SW 1271 (cell line): ENCODE measurements at regions not wholly inside any gene's neighbourhood (a gene's known extent, or its start where the extent isn't known, plus 50 kb on each side); places are given as distances from the start of the nearest gene placed in this dataset.
"Not testable (repeated sequence)": the region's sequence is repeated elsewhere in the genome, so short reads cannot be mapped to it uniquely, and the experiment has no call there.

Source experiments
- DNase-seq, 2 experiments: peaks; one replicate each; lab custom pipeline; 2025; lab: John Stamatoyannopoulos, UW

- no peak for DNase-seq
These were observed 377.5 kb downstream of the HLX start for GRCh38 chr1:221256773-221257172.

- DNase-seq: not testable (repeated sequence)
These were observed 378.3 kb downstream of the HLX start for GRCh38 chr1:221257548-221257947.

- not testable (repeated sequence) for DNase-seq
These were observed 383.4 kb downstream of the HLX start for GRCh38 chr1:221262677-221263076.

- peak in 1 of 2 experiments; percentile 27 for DNase-seq
These were observed 384.9 kb downstream of the HLX start for GRCh38 chr1:221263831-221264767.

- no peak for DNase-seq
These were observed 385.6 kb downstream of the HLX start for GRCh38 chr1:221264848-221265247.

- no peak for DNase-seq
These were observed 389.1 kb downstream of the HLX start for GRCh38 chr1:221268295-221268694.

- no peak for DNase-seq
These were observed 392.5 kb downstream of the HLX start for GRCh38 chr1:221271701-221272100.

- no peak for DNase-seq
These were observed 393.7 kb downstream of the HLX start for GRCh38 chr1:221272940-221273339.

GRCh38 chr1:221274373-221274772 is 395.1 kb downstream of the HLX start:
- DNase-seq: no peak

- DNase-seq: no peak
These were observed 397.7 kb downstream of the HLX start for GRCh38 chr1:221276896-221277409.

- no peak for DNase-seq
These were observed 399.9 kb downstream of the HLX start for GRCh38 chr1:221279146-221279545.

GRCh38 chr1:221283532-221283931 is 404.3 kb downstream of the HLX start:
- DNase-seq: no peak

- no peak for DNase-seq
These were observed 404.8 kb downstream of the HLX start for GRCh38 chr1:221284028-221284427.

GRCh38 chr1:221284991-221285390 is 405.7 kb downstream of the HLX start:
- not testable (repeated sequence) for DNase-seq

- DNase-seq: not testable (repeated sequence)
These were observed 406.4 kb downstream of the HLX start for GRCh38 chr1:221285458-221286210.

GRCh38 chr1:221286399-221286798 is 407.2 kb downstream of the HLX start:
- DNase-seq: no peak

- no peak for DNase-seq
These were observed 409.9 kb downstream of the HLX start for GRCh38 chr1:221289103-221289502.

GRCh38 chr1:221290669-221291068 is 411.4 kb downstream of the HLX start:
- DNase-seq: no peak

GRCh38 chr1:221291113-221291512 is 411.9 kb downstream of the HLX start:
- no peak for DNase-seq

GRCh38 chr1:221292652-221293051 is 413.4 kb downstream of the HLX start:
- DNase-seq: no peak

GRCh38 chr1:221294242-221294641 is 415.0 kb downstream of the HLX start:
- DNase-seq: no peak

- DNase-seq: no peak
These were observed 423.1 kb downstream of the HLX start for GRCh38 chr1:221302357-221302756.

- no peak for DNase-seq
These were observed 423.6 kb downstream of the HLX start for GRCh38 chr1:221302810-221303209.
